SU-DHL-6 (cell line): ENCODE measurements at regions not wholly inside any gene's neighbourhood (a gene's known extent, or its start where the extent isn't known, plus 50 kb on each side); places are given as distances from the start of the nearest gene placed in this dataset.

Source experiments
- CTCF ChIP-seq: fragments of 200-600 bp; sonication (generic); IDR thresholded peaks from one replicate; pipeline ENCODE4 v1.5.1; 2017; ENCODE audit warnings: antibody characterized with exemption, mild to moderate bottlenecking, low read length, moderate library complexity; ENCODE audit not compliant: insufficient read depth, poor library complexity, severe bottlenecking
- EZH2phosphoT487 ChIP-seq: fragments of 200-600 bp; sonication (generic), shearing (Covaris generic); conservative IDR thresholded peaks from 2 replicates; pipeline ENCODE4 v1.6.1; 2018; ENCODE audit warnings: mild to moderate bottlenecking, antibody characterized with exemption, low read length, moderate library complexity, mixed read lengths

GRCh38 chr4:11914406-11914805 lies 485.7 kb upstream of the HS3ST1 start:
- TF ChIP-seq CTCF, result no peak
- TF ChIP-seq EZH2phosphoT487, result no peak
